Caco-2 (cell line): ENCODE measurements at regions not wholly inside any gene's neighbourhood (a gene's known extent, or its start where the extent isn't known, plus 50 kb on each side); places are given as distances from the start of the nearest gene placed in this dataset.

ENCODE experiments used
- BruUV-seq: library from RNA; stranded (reverse); fragments of 400-500 nt; replicated peaks from 2 replicates; lab custom pipeline; 2021; lab: Mats Ljungman, UMichigan
- CTCF ChIA-PET: fragments of 300-600 bp; sonication (Branson Sonifier 250); formaldehyde crosslinking; loops from one replicate; lab custom pipeline; 2022; ENCODE audit warnings: antibody characterized with exemption; lab: Charles Lee
- POLR2A ChIA-PET: fragments of 300-600 bp; sonication (Branson Sonifier 250); formaldehyde crosslinking; loops from one replicate; lab custom pipeline; 2022; ENCODE audit warnings: antibody characterized with exemption; lab: Charles Lee
- DNase-seq, 2 experiments: peaks; one replicate each; pipeline versions ENCODE4 v3.0.0 to v3.0.0-alpha.2; 2020 to 2022
- H3K27me3 ChIP-seq: replicated peaks from 2 replicates; pipeline ENCODE4 v1.6.0; 2011; ENCODE audit warnings: low read length; ENCODE audit not compliant: control insufficient read depth, insufficient read depth
- H3K36me3 ChIP-seq: 2 replicates; pipeline ENCODE4 v1.5.1; 2011; ENCODE audit warnings: low read length; ENCODE audit not compliant: control insufficient read depth, insufficient read depth
- H3K4me1 ChIP-seq: fragments of 250-450 bp; sonication (Bioruptor Pico); 2 replicates; pipeline ENCODE4 v1.5.1; 2020; ENCODE audit warnings: mild to moderate bottlenecking
- H3K4me3 ChIP-seq: 2 replicates; pipeline ENCODE4 v1.5.1; 2011; ENCODE audit warnings: low read depth, mild to moderate bottlenecking, control low read depth, low read length
- H3K9me3 ChIP-seq: fragments of 250-450 bp; sonication (Bioruptor Pico); 2 replicates; pipeline ENCODE4 v1.5.1; 2020; ENCODE audit warnings: mild to moderate bottlenecking, moderate library complexity
- H3K27ac Mint-ChIP-seq: one replicate; pipeline ENCODE4 v1.8.0; 2022; ENCODE audit warnings: mixed read lengths; ENCODE audit not compliant: unreplicated experiment
- H3K27me3 Mint-ChIP-seq: one replicate; pipeline ENCODE4 v1.8.0; 2022; ENCODE audit warnings: mixed read lengths; ENCODE audit not compliant: insufficient read depth, unreplicated experiment
- H3K36me3 Mint-ChIP-seq: one replicate; pipeline ENCODE4 v1.8.0; 2022; ENCODE audit warnings: mild to moderate bottlenecking, mixed read lengths; ENCODE audit not compliant: insufficient read depth, unreplicated experiment
- H3K4me1 Mint-ChIP-seq: one replicate; pipeline ENCODE4 v1.8.0; 2022; ENCODE audit warnings: low read depth, mixed read lengths; ENCODE audit not compliant: unreplicated experiment
- H3K4me3 Mint-ChIP-seq: one replicate; pipeline ENCODE4 v1.8.0; 2022; ENCODE audit warnings: mild to moderate bottlenecking, moderate library complexity, mixed read lengths; ENCODE audit not compliant: unreplicated experiment
- H3K9me3 Mint-ChIP-seq: one replicate; pipeline ENCODE4 v1.8.0; 2022; ENCODE audit warnings: mixed read lengths; ENCODE audit not compliant: unreplicated experiment
- intact Hi-C: fragments of 100-400 bp; cut with micrococcal nuclease; formaldehyde crosslinking; loops from one replicate; pipeline ENCODE4 v1.10.0; 2022; ENCODE audit not compliant: unreplicated experiment
- TF ChIP-seq, protein P1 (sequence below), 2 experiments: fragments of 200-600 bp in 1 of 2; IDR thresholded peaks; 1 replicate in 1 of 2; 2 replicates in 1 of 2; pipeline versions ENCODE4 v1.5.1 to v1.8.0; 2011 to 2022; ENCODE audit warnings: antibody characterized with exemption in 1 of 2, control low read depth in 1 of 2, inconsistent platforms in 1 of 2, low read depth in 1 of 2, low read length in 1 of 2, mild to moderate bottlenecking in 1 of 2, moderate library complexity in 1 of 2; ENCODE audit not compliant: insufficient read depth in 1 of 2, severe bottlenecking in 1 of 2, unreplicated experiment in 1 of 2

- Histone ChIP-seq H3K4me1 (no peaks in the 10 kb centered on the region), H3K36me3 (no peaks in the 10 kb centered on the region), H3K4me3 (no peak overlapping the region), H3K9me3 (no peaks in the 10 kb centered on the region), H3K27me3 (no peaks in the 10 kb centered on the region)
- ChIA-PET POLR2A (no interaction called here), CTCF (no interaction called here)
- no peak overlapping the region for H3K4me3 Mint-ChIP-seq
- no TSS peak for BruUV-seq
- no peak overlapping the region for H3K27ac Mint-ChIP-seq
- no peaks in the 10 kb centered on the region for H3K4me1 Mint-ChIP-seq
- no peak for DNase-seq
- intact Hi-C loops = loop anchor here (5.0 kb wide), 2 partner anchors 437 to 1692 kb away; no protein-coding TSS in a partner anchor
- no peaks in the 10 kb centered on the region for H3K36me3 Mint-ChIP-seq
- H3K9me3 Mint-ChIP-seq = no peaks in the 10 kb centered on the region
- no peaks in the 10 kb centered on the region for H3K27me3 Mint-ChIP-seq
- TF ChIP-seq, protein P1, sequence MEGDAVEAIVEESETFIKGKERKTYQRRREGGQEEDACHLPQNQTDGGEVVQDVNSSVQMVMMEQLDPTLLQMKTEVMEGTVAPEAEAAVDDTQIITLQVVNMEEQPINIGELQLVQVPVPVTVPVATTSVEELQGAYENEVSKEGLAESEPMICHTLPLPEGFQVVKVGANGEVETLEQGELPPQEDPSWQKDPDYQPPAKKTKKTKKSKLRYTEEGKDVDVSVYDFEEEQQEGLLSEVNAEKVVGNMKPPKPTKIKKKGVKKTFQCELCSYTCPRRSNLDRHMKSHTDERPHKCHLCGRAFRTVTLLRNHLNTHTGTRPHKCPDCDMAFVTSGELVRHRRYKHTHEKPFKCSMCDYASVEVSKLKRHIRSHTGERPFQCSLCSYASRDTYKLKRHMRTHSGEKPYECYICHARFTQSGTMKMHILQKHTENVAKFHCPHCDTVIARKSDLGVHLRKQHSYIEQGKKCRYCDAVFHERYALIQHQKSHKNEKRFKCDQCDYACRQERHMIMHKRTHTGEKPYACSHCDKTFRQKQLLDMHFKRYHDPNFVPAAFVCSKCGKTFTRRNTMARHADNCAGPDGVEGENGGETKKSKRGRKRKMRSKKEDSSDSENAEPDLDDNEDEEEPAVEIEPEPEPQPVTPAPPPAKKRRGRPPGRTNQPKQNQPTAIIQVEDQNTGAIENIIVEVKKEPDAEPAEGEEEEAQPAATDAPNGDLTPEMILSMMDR (IDR thresholded peaks at IDR 0.05; ENCODE audit: insufficient read depth in 1 of 2, low read depth in 1 of 2, low read length in 1 of 2, severe bottlenecking in 1 of 2, unreplicated experiment in 1 of 2) = no peak
These were observed 114.5 kb upstream of the G2E3 start for GRCh38 chr14:30444451-30444850.

DNA sequence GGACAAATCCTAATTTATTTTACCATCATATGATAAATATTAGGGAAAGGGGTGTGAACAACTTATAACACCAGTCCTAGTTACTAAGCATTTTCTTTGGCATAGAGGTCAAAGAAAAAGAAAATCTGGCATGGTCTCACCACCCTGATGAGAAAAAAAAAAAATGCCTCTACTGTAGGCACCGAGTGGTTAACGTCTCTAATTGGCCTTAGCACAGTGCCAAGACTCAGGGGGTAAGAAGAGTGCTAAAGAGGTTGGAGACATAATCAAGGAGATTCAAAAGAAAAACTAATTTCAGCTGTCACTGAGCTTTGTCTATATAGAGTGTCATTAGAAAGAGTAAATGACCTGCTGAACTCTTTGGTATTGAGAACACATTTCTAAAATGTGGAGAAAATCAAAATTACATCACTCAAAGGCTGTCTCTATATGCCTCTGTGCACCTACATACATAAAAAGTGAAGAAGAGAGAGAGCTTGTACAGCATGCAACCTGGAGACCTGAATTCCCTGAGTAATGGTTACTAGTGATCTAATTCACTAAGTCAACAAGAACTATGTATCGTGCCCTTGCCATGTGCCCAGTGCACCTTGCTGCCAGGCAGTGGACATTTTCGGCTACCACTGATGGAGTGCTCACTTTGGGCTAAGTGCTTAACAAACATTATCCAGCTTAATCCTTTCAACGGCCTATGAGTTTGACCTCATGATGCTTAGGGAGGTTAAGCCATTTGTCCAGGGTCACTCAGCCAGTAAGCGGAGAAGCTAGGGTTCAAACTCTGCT, 113.8 kb upstream of the G2E3 start:
- Histone ChIP-seq H3K4me3 (no peak overlapping the region), H3K4me1 (no peaks in the 10 kb centered on the region), H3K27me3 (no peaks in the 10 kb centered on the region), H3K36me3 (no peaks in the 10 kb centered on the region), H3K9me3 (no peaks in the 10 kb centered on the region)
- no peak overlapping the region for H3K27ac Mint-ChIP-seq
- TF ChIP-seq, protein P1 (IDR thresholded peaks at IDR 0.05; ENCODE audit: insufficient read depth in 1 of 2, low read depth in 1 of 2, low read length in 1 of 2, severe bottlenecking in 1 of 2, unreplicated experiment in 1 of 2) = no peak
- DNase-seq = no peak
- intact Hi-C loops = no loop called here
- H3K4me1 Mint-ChIP-seq = no peaks in the 10 kb centered on the region
- H3K4me3 Mint-ChIP-seq = no peak overlapping the region
- POLR2A ChIA-PET = no interaction called here
- H3K27me3 Mint-ChIP-seq = no peaks in the 10 kb centered on the region
- BruUV-seq = no TSS peak
- no peaks in the 10 kb centered on the region for H3K9me3 Mint-ChIP-seq
- CTCF ChIA-PET = no interaction called here
- no peaks in the 10 kb centered on the region for H3K36me3 Mint-ChIP-seq

DNA sequence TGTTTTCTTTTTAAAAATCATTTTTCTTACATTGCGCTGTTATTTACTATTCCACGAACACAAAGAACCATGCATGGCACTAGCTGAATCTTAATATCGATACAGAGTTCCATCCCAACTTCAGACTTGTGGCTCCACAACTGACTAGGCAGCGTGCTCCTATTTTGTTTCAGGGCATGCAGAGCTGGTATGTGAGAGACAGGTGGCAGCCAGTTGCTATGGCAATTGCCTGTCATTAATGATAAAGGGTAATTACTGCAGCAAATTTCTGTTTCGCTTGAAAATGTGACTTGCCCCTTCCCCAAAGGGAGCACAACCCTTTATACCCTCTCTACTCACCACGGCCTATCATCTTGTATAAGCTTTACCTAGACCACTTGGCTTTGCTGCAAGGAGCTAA, 113.1 kb upstream of the G2E3 start:
- no peak overlapping the region for H3K27ac Mint-ChIP-seq
- H3K9me3 ChIP-seq = no peaks in the 10 kb centered on the region
- H3K9me3 Mint-ChIP-seq = no peaks in the 10 kb centered on the region
- no peaks in the 10 kb centered on the region for H3K36me3 Mint-ChIP-seq
- H3K36me3 ChIP-seq = no peaks in the 10 kb centered on the region
- POLR2A ChIA-PET = no interaction called here
- H3K4me3 ChIP-seq = no peak overlapping the region
- H3K27me3 Mint-ChIP-seq = no peaks in the 10 kb centered on the region
- no peak overlapping the region for H3K4me3 Mint-ChIP-seq
- no TSS peak for BruUV-seq
- no peaks in the 10 kb centered on the region for H3K27me3 ChIP-seq
- CTCF ChIA-PET = no interaction called here
- intact Hi-C loops = no loop called here
- H3K4me1 ChIP-seq = no peaks in the 10 kb centered on the region
- H3K4me1 Mint-ChIP-seq = no peaks in the 10 kb centered on the region
- no peak for DNase-seq
- TF ChIP-seq, protein P1 (IDR thresholded peaks at IDR 0.05; ENCODE audit: insufficient read depth in 1 of 2, low read depth in 1 of 2, low read length in 1 of 2, severe bottlenecking in 1 of 2, unreplicated experiment in 1 of 2) = no peak
